GM13977 (cell line): ENCODE measurements at regions not wholly inside any gene's neighbourhood (a gene's known extent, or its start where the extent isn't known, plus 50 kb on each side); places are given as distances from the start of the nearest gene placed in this dataset.

ENCODE experiments used
- DNase-seq: peaks from one replicate; pipeline ENCODE4 v3.0.0; 2012; ENCODE audit warnings: low spot score
- in situ Hi-C: fragments of 300-500 bp; cut with MboI; formaldehyde crosslinking; loops from one replicate; pipeline ENCODE4 v1.12.0; 2022; ENCODE audit warnings: low sequenced_read_pairs, low pct_unique_long_range_greater_than_20kb, mixed read lengths, inconsistent platforms; ENCODE audit not compliant: unreplicated experiment
- TF ChIP-seq, protein P1 (sequence below): IDR thresholded peaks from 2 replicates; pipeline ENCODE4 v1.5.1; 2012; ENCODE audit warnings: mild to moderate bottlenecking, control low read depth; ENCODE audit not compliant: insufficient read depth; ENCODE audit errors: extremely low read depth, missing control alignments

DNA sequence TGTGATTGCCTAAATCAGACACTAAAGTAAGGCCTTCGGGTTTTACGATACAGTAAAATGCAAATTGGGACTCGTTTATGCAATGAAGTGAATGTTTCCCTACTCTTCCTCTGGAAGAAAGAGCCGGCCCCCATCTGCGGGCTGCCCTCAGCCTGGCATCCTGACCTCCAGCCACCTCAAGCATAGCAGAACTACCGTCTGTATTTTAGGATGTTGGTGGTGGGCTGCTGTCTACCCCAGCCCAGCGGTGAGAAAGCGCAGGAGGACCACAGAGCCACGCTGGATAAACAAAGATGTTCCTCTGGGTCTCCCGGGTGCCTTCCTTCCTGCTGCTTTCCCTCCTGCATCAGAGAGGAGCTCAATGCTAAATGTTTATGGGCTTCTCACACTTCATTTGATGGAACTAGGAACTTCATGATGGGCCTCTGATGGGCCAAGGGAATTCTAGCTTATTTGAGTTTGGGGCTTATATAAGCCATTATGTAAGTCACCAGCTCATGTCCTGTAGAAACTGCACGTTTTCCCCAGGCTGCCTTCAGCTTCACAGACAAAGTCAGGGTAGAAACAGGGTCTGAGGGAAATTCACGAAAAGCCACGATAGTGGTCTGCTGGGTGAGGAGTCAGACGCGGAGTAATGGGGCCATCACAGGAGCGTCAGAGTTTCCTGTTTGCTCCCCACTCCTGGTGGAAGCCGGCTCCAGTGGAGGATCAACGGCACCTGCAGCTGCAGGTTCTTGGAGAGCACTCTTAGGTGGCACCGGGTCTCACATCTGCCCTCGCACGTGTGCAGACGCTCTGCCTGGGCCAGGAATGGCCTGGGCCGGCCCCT lies 287.4 kb downstream of the BRD1 start:
- DNase-seq = no peak
- TF ChIP-seq, protein P1, sequence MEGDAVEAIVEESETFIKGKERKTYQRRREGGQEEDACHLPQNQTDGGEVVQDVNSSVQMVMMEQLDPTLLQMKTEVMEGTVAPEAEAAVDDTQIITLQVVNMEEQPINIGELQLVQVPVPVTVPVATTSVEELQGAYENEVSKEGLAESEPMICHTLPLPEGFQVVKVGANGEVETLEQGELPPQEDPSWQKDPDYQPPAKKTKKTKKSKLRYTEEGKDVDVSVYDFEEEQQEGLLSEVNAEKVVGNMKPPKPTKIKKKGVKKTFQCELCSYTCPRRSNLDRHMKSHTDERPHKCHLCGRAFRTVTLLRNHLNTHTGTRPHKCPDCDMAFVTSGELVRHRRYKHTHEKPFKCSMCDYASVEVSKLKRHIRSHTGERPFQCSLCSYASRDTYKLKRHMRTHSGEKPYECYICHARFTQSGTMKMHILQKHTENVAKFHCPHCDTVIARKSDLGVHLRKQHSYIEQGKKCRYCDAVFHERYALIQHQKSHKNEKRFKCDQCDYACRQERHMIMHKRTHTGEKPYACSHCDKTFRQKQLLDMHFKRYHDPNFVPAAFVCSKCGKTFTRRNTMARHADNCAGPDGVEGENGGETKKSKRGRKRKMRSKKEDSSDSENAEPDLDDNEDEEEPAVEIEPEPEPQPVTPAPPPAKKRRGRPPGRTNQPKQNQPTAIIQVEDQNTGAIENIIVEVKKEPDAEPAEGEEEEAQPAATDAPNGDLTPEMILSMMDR = no peak
- in situ Hi-C loops = no loop called here

DNA sequence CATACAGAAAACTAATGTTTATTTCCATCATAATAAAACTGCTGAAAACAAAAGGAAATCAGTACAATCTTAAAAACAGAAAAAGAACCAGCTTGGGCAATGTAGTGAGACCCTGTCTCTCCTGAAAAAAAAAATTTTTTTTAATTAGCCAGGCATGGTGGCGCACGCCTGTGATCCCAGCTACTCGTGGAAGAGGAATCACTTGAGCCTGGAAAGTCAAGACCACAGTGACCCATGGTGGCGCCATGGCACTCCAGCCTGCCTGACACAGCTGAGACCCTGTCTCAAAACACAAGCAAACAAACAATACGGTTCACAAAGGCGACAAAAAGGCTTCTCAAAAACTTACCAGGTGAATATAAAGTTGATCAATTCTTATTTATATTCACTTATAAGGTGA lies 289.7 kb downstream of the BRD1 start:
- DNase-seq = no peak
- in situ Hi-C loops = no loop called here
- TF ChIP-seq, protein P1 = no peak

DNA sequence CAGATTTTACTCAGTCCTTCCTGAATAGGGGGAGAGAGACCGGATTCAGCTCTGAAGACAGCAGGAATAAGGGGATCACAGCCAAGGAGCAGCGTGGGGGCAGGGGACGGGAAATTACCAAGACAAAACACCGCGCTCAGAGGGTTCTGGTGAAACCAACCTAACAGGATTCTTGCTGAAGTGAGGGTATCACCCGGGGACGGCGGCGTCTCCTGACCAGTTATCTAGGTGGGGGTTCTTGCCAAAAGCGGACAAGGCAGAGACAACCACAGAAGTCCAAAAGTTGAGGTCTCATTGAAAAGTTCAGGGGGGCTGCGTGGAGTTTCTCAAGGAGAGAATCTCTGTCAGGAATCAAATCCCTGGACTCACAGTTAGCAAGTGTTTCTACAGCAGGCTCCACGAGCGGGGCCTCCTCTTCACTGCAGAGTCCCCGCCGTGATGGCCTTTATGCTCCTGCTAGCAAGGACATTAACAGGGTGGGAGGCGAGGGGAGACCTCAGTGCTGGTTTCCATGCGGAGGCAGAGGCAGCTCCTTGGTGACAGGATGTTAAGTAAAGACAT lies 291.0 kb downstream of the BRD1 start:
- in situ Hi-C loops = no loop called here

DNA sequence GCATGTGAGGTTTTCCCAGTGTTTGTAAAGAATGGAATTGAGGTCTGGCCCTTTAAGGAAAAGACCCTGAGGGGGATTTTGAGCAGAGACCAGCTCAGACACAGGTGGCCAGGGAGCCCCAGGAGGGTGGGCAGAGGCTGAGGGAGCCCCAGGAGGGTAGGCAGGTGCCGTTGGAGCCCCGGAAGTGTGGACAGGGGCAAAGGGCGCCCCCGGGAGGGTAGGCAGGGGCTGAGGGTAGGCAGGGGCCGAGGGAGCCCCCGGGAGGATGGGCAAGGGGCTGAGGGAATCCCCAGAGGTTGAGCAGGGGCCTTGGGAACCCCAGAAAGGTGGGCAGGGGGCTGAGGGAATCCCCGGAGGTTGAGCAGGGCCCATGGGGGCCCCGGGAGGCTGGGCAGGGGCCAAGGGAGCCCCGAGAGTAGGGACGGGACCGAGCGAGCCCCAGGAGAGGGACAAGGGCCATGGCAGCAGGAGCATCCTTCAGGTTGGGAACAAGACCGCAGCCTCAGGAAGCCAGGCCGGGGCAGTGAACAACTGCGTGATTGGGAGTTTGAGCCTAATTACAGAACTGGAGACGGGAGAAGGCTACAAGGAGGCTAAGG lies 292.0 kb downstream of the BRD1 start:
- in situ Hi-C loops = no loop called here
- DNase-seq = no peak
- TF ChIP-seq, protein P1 = no peak

More for the DNA sequence above, 291.0 kb downstream of the BRD1 start:
- no peak for DNase-seq
- TF ChIP-seq, protein P1 = no peak

DNA sequence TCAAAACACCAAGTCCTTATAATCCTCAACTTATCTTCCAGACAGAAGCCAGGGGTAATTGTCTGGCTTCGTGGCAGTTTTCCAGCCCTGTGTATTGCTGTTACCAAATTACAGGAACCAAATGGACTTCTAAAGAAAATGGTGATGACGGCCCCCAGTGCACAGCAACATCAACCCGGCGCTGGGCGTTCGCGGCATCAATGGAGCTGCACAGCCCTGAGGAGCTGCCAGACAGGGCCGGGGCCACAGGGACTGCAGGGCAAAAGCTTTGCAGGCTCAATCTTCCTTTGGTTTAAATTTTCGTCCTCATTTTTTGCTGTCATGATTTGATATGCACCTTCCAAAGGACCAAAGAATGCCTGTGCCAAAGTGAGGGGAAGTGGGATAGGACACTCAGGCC lies 292.5 kb downstream of the BRD1 start:
- TF ChIP-seq, protein P1 = no peak
- in situ Hi-C loops = no loop called here
- no peak for DNase-seq

DNA sequence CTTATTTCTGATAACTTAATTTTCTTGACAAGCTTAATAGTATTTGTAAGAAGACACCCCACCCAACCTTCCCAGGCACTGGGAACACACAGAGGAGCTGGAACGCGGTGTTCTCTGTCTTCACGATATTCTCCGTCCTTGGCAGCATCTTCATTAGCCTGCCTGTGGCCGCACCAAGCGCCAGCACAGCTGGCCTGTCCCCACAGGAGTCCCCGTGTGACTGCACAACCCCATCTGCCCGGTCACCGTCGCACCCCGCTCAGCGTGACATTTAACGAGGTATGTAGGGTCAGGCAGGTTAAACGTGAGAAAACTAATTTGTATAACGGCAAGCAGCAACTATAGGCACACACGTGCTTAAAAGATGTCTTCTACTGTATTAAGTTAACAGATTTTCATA lies 293.3 kb downstream of the BRD1 start:
- TF ChIP-seq, protein P1 = no peak
- no peak for DNase-seq
- in situ Hi-C loops = no loop called here
